PFSK-1 (cell line): ENCODE measurements at regions not wholly inside any gene's neighbourhood (a gene's known extent, or its start where the extent isn't known, plus 50 kb on each side); places are given as distances from the start of the nearest gene placed in this dataset.

ENCODE experiments used
- FOXP2 ChIP-seq: optimal IDR thresholded peaks from 2 replicates; pipeline ENCODE3; 2011; ENCODE audit warnings: borderline replicate concordance, control low read depth, inconsistent platforms; ENCODE audit not compliant: insufficient read depth; ENCODE audit errors: extremely low read length, extremely low read depth
- POLR2AphosphoS5 ChIP-seq: IDR thresholded peaks from 2 replicates; pipeline ENCODE4 v1.6.1; 2012; ENCODE audit warnings: low read depth, mild to moderate bottlenecking, control low read depth, low read length, moderate library complexity
- SIN3A ChIP-seq: IDR thresholded peaks from 2 replicates; pipeline ENCODE4 v1.6.1; 2012; ENCODE audit warnings: mild to moderate bottlenecking, low read length, moderate library complexity, borderline replicate concordance; ENCODE audit not compliant: insufficient read depth
- TAF1 ChIP-seq: IDR thresholded peaks from 2 replicates; pipeline ENCODE4 v1.6.1; 2012; ENCODE audit warnings: low read length, control low read depth, borderline replicate concordance; ENCODE audit not compliant: insufficient read depth
- TF ChIP-seq, protein P1 (sequence below), 2 experiments: IDR thresholded peaks; 2 replicates each; pipeline versions ENCODE4 v1.6.1 to v1.8.0; 2011 to 2012; ENCODE audit warnings: low read depth in 2 of 2, low read length in 2 of 2, control low read depth in 1 of 2, inconsistent platforms in 1 of 2, mild to moderate bottlenecking in 1 of 2, moderate library complexity in 1 of 2; ENCODE audit not compliant: insufficient read depth in 1 of 2

DNA sequence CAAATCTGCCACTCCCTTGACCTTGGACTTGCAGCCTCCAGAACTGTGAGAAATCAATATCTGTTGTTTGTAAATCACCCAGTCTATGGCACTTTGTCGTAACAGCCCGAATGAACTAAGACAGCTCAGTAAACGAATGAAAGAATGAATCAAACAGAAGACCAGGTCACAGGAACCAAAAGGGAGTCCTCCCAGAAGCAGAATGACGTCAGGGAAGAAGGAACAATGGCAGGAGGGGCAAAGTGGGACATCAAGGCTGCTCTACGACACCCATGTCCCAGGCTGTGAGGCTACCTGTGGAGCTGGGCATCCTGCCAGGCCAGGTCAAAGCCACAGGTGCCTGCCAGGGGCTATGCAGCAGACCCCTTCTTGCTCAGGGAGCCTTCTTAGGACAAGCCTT, 267.2 kb upstream of the PFKP start:
- TF ChIP-seq TAF1 (no peak), FOXP2 (no peak), POLR2AphosphoS5 (no peak), SIN3A (no peak)
- TF ChIP-seq, protein P1, sequence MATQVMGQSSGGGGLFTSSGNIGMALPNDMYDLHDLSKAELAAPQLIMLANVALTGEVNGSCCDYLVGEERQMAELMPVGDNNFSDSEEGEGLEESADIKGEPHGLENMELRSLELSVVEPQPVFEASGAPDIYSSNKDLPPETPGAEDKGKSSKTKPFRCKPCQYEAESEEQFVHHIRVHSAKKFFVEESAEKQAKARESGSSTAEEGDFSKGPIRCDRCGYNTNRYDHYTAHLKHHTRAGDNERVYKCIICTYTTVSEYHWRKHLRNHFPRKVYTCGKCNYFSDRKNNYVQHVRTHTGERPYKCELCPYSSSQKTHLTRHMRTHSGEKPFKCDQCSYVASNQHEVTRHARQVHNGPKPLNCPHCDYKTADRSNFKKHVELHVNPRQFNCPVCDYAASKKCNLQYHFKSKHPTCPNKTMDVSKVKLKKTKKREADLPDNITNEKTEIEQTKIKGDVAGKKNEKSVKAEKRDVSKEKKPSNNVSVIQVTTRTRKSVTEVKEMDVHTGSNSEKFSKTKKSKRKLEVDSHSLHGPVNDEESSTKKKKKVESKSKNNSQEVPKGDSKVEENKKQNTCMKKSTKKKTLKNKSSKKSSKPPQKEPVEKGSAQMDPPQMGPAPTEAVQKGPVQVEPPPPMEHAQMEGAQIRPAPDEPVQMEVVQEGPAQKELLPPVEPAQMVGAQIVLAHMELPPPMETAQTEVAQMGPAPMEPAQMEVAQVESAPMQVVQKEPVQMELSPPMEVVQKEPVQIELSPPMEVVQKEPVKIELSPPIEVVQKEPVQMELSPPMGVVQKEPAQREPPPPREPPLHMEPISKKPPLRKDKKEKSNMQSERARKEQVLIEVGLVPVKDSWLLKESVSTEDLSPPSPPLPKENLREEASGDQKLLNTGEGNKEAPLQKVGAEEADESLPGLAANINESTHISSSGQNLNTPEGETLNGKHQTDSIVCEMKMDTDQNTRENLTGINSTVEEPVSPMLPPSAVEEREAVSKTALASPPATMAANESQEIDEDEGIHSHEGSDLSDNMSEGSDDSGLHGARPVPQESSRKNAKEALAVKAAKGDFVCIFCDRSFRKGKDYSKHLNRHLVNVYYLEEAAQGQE (IDR thresholded peaks at IDR 0.05; ENCODE audit: insufficient read depth in 1 of 2, low read depth in 2 of 2, low read length in 2 of 2), result no peak
